ENCODE measurements at regions not wholly inside any gene's neighbourhood (a gene's known extent, or its start where the extent isn't known, plus 50 kb on each side); places are given as distances from the start of the nearest gene placed in this dataset.

DNA sequence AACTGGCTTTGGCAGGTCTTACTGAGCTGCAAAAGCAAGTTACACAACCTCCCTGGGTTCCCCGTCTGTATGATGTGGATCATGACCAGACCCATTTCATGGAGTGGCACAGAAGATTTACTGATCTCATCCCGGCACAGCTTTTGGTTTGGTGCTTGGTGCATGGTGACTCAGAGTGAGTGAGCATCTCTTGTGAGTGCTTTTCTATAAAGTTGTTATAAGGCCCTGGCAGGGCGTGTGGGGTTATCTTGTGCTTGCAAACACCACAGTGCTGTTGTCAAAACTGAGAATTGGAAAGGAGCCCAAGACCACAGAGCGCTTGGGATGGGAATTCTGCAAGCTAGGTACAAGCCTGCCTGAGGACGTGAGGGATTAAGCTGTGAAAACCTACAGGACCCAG is 425.2 kb downstream of the GADD45G start:
- TF ChIP-seq, protein P1, sequence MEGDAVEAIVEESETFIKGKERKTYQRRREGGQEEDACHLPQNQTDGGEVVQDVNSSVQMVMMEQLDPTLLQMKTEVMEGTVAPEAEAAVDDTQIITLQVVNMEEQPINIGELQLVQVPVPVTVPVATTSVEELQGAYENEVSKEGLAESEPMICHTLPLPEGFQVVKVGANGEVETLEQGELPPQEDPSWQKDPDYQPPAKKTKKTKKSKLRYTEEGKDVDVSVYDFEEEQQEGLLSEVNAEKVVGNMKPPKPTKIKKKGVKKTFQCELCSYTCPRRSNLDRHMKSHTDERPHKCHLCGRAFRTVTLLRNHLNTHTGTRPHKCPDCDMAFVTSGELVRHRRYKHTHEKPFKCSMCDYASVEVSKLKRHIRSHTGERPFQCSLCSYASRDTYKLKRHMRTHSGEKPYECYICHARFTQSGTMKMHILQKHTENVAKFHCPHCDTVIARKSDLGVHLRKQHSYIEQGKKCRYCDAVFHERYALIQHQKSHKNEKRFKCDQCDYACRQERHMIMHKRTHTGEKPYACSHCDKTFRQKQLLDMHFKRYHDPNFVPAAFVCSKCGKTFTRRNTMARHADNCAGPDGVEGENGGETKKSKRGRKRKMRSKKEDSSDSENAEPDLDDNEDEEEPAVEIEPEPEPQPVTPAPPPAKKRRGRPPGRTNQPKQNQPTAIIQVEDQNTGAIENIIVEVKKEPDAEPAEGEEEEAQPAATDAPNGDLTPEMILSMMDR (conservative IDR thresholded peaks at IDR 0.05 in 1 of 2, IDR thresholded peaks at IDR 0.05 in 1 of 2; ENCODE audit: extremely low read depth in 1 of 2, insufficient read depth in 1 of 2, low read depth in 1 of 2, low read length in 2 of 2), result no peak
- no peak for TF ChIP-seq EZH2 (IDR thresholded peaks at IDR 0.05; ENCODE audit: borderline replicate concordance, low read length)

Data from mammary epithelial cell (primary cell).